PC-3 (cell line): ENCODE measurements at regions not wholly inside any gene's neighbourhood (a gene's known extent, or its start where the extent isn't known, plus 50 kb on each side); places are given as distances from the start of the nearest gene placed in this dataset.

Source experiments
- CTCF ChIP-seq: fragments of 300-600 bp; sonication (generic); conservative IDR thresholded peaks from 2 replicates; pipeline ENCODE4 v1.5.1; 2017; ENCODE audit warnings: antibody characterized with exemption, low read depth, mild to moderate bottlenecking, low read length
- EZH2phosphoT487 ChIP-seq: fragments of 300-600 bp; sonication (generic); IDR thresholded peaks from 2 replicates; pipeline ENCODE4 v1.6.1; 2018; ENCODE audit warnings: mild to moderate bottlenecking, antibody characterized with exemption, low read length, borderline replicate concordance

- no peak for TF ChIP-seq CTCF
- TF ChIP-seq EZH2phosphoT487 = no peak
Observed at GRCh38 chr14:104506461-104507253, 72.9 kb upstream of the C14orf180 start.
